GM12891 (cell line): ENCODE measurements at regions not wholly inside any gene's neighbourhood (a gene's known extent, or its start where the extent isn't known, plus 50 kb on each side); places are given as distances from the start of the nearest gene placed in this dataset.

ENCODE experiments used
- DNase-seq: peaks from one replicate; pipeline ENCODE4 v3.0.0; 2011; ENCODE audit warnings: low spot score; ENCODE audit not compliant: insufficient read length
- FAIRE-seq: peaks from 2 replicates; lab custom pipeline; 2011; peaks lifted over from hg19 to GRCh38; lab: Jason Lieb, UNC
- PAX5 ChIP-seq: IDR thresholded peaks from 2 replicates; pipeline ENCODE4 v1.6.1; 2011; ENCODE audit warnings: low read length, moderate library complexity, mild to moderate bottlenecking; ENCODE audit not compliant: insufficient read depth, severe bottlenecking
- POLR2A ChIP-seq: IDR thresholded peaks from 2 replicates; pipeline ENCODE4 v1.6.1; 2011; ENCODE audit warnings: low read depth, low read length, control low read depth
- POLR2AphosphoS5 ChIP-seq: IDR thresholded peaks from 2 replicates; pipeline ENCODE4 v1.6.1; 2011; ENCODE audit warnings: low read depth, low read length, control low read depth
- POU2F2 ChIP-seq: IDR thresholded peaks from 2 replicates; pipeline ENCODE4 v1.6.1; 2011; ENCODE audit warnings: low read depth, mild to moderate bottlenecking, control low read depth, low read length, moderate library complexity
- SPI1 ChIP-seq: IDR thresholded peaks from 2 replicates; pipeline ENCODE4 v1.6.1; 2011; ENCODE audit warnings: low read depth, low read length, control low read depth
- TAF1 ChIP-seq: IDR thresholded peaks from 2 replicates; pipeline ENCODE4 v1.6.1; 2011; ENCODE audit warnings: low read depth, low read length, control low read depth

DNA sequence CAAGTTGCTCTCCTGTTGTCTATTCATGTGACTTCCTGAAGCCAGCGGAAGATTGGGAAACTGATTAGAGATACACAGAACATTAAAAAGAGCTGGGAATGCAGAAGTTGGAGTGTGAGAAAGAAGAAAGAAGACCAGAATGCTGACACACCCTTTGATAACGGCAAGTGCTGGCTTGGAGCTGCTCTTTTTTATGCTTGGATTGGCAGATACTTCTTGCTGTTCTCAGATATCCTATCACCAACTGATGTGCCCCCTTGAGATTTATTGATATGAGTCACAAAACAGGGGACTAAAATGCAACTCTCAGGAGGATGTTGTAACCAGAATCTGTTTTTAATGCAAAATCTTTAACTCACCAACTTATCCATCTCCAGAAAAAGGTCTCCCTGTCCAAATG, 56.0 kb upstream of the ASTN2 start:
- TF ChIP-seq POU2F2 (no peak), SPI1 (no peak), POLR2AphosphoS5 (no peak)
- FAIRE-seq (no peak), DNase-seq (no peak)

- TF ChIP-seq PAX5 = no peak
- TF ChIP-seq TAF1 = no peak
- DNase-seq (no peak), FAIRE-seq (no peak)
These were observed 55.6 kb upstream of the ASTN2 start for GRCh38 chr9:117470455-117470854.

- TF ChIP-seq SPI1 = no peak
- no peak for TF ChIP-seq POLR2AphosphoS5
- no peak for TF ChIP-seq PAX5
- no peak for TF ChIP-seq POLR2A
- TF ChIP-seq TAF1 = no peak
- no peak for TF ChIP-seq POU2F2
- FAIRE-seq (no peak), DNase-seq (no peak)
These were observed 51.3 kb upstream of the ASTN2 start for GRCh38 chr9:117466111-117466510.

DNA sequence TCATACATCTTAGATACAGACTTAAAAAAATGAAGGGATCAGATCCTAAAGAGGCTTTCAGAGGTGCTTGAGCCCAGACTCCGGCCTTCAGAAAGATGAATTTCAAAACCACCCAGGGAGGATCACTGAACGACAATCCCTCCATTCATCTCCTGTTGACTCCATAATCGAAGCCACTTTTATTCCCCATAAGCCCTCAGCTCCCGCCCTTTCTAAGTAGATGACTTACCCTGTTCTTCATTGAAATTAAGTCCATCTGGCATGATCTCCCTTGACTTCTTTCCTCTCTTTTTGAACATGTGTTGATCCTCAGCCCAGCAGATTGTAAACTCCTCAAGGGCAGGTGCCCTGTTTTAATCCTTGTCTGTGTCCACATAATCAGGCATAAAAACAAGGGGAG, 50.8 kb upstream of the ASTN2 start:
- TF ChIP-seq POLR2A (no peak), POLR2AphosphoS5 (no peak), POU2F2 (no peak), SPI1 (no peak), PAX5 (no peak), TAF1 (no peak)
- FAIRE-seq (no peak), DNase-seq (no peak)

DNA sequence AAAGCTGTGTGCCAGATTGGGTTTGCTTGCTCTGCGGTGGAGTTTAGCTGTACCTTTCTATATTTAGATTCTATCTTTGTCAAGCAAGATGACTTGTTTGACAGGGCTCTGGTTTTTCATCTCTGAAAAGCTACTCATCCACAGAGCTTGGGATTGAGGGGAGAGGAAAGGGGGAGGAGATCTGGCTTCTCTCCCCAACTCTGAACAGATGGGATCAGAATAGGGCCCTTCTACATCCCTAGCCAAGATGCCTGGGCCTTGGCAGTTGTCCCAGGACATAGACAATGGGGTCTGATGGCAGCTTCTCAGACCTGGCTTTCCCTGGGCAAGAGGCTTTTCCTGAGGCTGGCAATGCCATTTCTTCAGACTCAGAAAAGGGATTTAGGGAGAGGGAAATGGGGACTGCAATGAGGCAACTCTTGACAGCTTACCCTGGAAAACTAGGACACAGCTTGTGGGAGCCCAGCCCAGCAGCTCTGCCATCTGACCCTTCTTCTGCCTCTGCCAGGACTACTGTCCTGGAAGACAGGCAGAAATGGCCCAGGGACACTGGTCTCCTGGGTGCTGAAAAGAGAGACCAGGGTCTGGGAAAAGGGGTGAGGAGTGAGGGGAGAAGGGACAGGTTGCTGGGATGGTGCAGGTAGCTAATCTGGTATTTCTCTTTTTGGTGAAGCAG, 50.2 kb upstream of the ASTN2 start:
- DNase-seq (no peak), FAIRE-seq (no peak)

More for the DNA sequence above, 50.2 kb upstream of the ASTN2 start:
- TF ChIP-seq POLR2AphosphoS5 (no peak), POU2F2 (no peak), PAX5 (no peak)
